B cell (primary cell): ENCODE measurements at regions not wholly inside any gene's neighbourhood (a gene's known extent, or its start where the extent isn't known, plus 50 kb on each side); places are given as distances from the start of the nearest gene placed in this dataset.

Experiments used
- ATAC-seq: fragments of 200-7000 bp; cut with Tn5 transposase; one replicate; pipeline ENCODE4 v1.10.0; 2021; ENCODE audit warnings: low read depth, mild to moderate bottlenecking, moderate number of reproducible peaks, moderate library complexity
- CTCF ChIA-PET: fragments of 350-600 bp; sonication (Branson Sonifier 250); formaldehyde crosslinking; loops from one replicate; lab custom pipeline; 2021; ENCODE audit warnings: antibody characterized with exemption, inconsistent platforms; lab: Charles Lee
- POLR2A ChIA-PET: fragments of 350-600 bp; sonication (Branson Sonifier 250); formaldehyde crosslinking; loops from one replicate; lab custom pipeline; 2021; ENCODE audit warnings: antibody characterized with exemption; lab: Charles Lee
- DNase-seq: peaks from one replicate; pipeline ENCODE4 v3.0.0; 2013
- H2AFZ ChIP-seq: 2 replicates; pipeline ENCODE4 v1.6.1; 2012; ENCODE audit warnings: mild to moderate bottlenecking, low read depth, low read length; ENCODE audit not compliant: insufficient read depth, poor library complexity, severe bottlenecking
- H3K27ac ChIP-seq, 2 donors: 1 replicate in 1 of 2; 2 replicates in 1 of 2; pipeline ENCODE4 v1.5.1; 2012 to 2013; ENCODE audit warnings: low read length in 2 of 2, mild to moderate bottlenecking in 2 of 2, moderate library complexity in 1 of 2
- H3K27me3 ChIP-seq, 4 experiments: fragments of 200-600 bp in 1 of 4; sonication (generic) in 1 of 4; replicated peaks in 1 of 4; 1 replicate in 2 of 4; 2 replicates in 2 of 4; pipeline versions ENCODE4 v1.6.1 to v1.7.0; 2013 to 2016; ENCODE audit warnings: low read length in 3 of 4, mild to moderate bottlenecking in 2 of 4, mixed read lengths in 1 of 4, moderate library complexity in 1 of 4; ENCODE audit not compliant: insufficient read depth in 4 of 4, control insufficient read depth in 3 of 4; ENCODE audit errors: control extremely low read depth in 1 of 4
- H3K36me3 ChIP-seq, 2 experiments: replicated peaks in 1 of 2; 1 replicate in 1 of 2; 2 replicates in 1 of 2; pipeline versions ENCODE4 v1.6.1 to v1.7.1; 2013; ENCODE audit warnings: low read length in 1 of 2; ENCODE audit not compliant: insufficient read depth in 2 of 2, control insufficient read depth in 1 of 2; ENCODE audit errors: control extremely low read depth in 1 of 2, extremely low read depth in 1 of 2
- H3K4me1 ChIP-seq, 2 donors: fragments of 200-600 bp in 1 of 2; sonication (generic) in 1 of 2; 1 replicate in 1 of 2; 2 replicates in 1 of 2; pipeline versions ENCODE4 v1.5.1 to v1.6.1; 2013 to 2017; ENCODE audit warnings: low read length in 2 of 2; ENCODE audit not compliant: control insufficient read depth in 2 of 2, insufficient read depth in 2 of 2
- H3K4me2 ChIP-seq: replicated peaks from 2 replicates; pipeline ENCODE3; 2012; ENCODE audit warnings: mild to moderate bottlenecking, low read depth, low read length; ENCODE audit not compliant: poor library complexity, severe bottlenecking
- H3K4me3 ChIP-seq, 5 experiments: fragments of 200-600 bp in 1 of 5; sonication (generic) in 1 of 5; 1 replicate in 3 of 5; 2 replicates in 2 of 5; pipeline versions ENCODE4 v1.5.1 to v1.7.0; 2011 to 2016; ENCODE audit warnings: low read length in 4 of 5, mild to moderate bottlenecking in 4 of 5, low read depth in 2 of 5, control low read depth in 1 of 5, moderate library complexity in 1 of 5; ENCODE audit not compliant: insufficient read depth in 1 of 5; ENCODE audit errors: control extremely low read depth in 1 of 5, extremely low read depth in 1 of 5
- H3K79me2 ChIP-seq: fragments of 200-600 bp; sonication (generic); one replicate; pipeline ENCODE4 v1.6.0; 2016; ENCODE audit warnings: low read length; ENCODE audit not compliant: control insufficient read depth, insufficient read depth
- H3K9ac ChIP-seq: fragments of 200-600 bp; sonication (generic); 2 replicates; pipeline ENCODE4 v1.6.1; 2017; ENCODE audit warnings: mild to moderate bottlenecking, low read length, moderate library complexity
- H3K9me3 ChIP-seq, 3 donors: one replicate each; pipeline versions ENCODE4 v1.6.1 to v1.7.1; 2013; ENCODE audit warnings: low read length in 2 of 3; ENCODE audit not compliant: control insufficient read depth in 2 of 3, insufficient read depth in 1 of 3; ENCODE audit errors: control extremely low read depth in 1 of 3
- H4K20me1 ChIP-seq: 2 replicates; pipeline ENCODE4 v1.6.0; 2012; ENCODE audit warnings: mild to moderate bottlenecking, low read length; ENCODE audit not compliant: insufficient read depth, control insufficient read depth, poor library complexity, severe bottlenecking
- H3K27ac Mint-ChIP-seq: one replicate; pipeline ENCODE4 v1.8.0; 2021; ENCODE audit warnings: mixed read lengths
- H3K27me3 Mint-ChIP-seq: one replicate; pipeline ENCODE4 v1.8.0; 2021; ENCODE audit warnings: mixed read lengths
- H3K4me1 Mint-ChIP-seq: one replicate; pipeline ENCODE4 v1.8.0; 2021; ENCODE audit warnings: mixed read lengths
- H3K4me3 Mint-ChIP-seq: one replicate; pipeline ENCODE4 v1.8.0; 2021; ENCODE audit warnings: mixed read lengths
- H3K9me3 Mint-ChIP-seq: one replicate; pipeline ENCODE4 v1.8.0; 2022; ENCODE audit warnings: mixed read lengths; ENCODE audit not compliant: insufficient read depth
- CTCF ChIP-seq: fragments of 200-600 bp; IDR thresholded peaks from one replicate; pipeline ENCODE4 v1.8.0; 2022; ENCODE audit warnings: antibody characterized with exemption, mild to moderate bottlenecking
- EZH2 ChIP-seq: IDR thresholded peaks from 2 replicates; pipeline ENCODE4 v1.6.1; 2012; ENCODE audit warnings: borderline replicate concordance, low read depth, mild to moderate bottlenecking, moderate library complexity, low read length; ENCODE audit not compliant: insufficient read depth, poor library complexity, severe bottlenecking
- WGBS: methylation state at CpG from one replicate; pipeline ENCODE4 v1.1.5; 2013; ENCODE audit warnings: missing lambda C conversion rate; ENCODE audit not compliant: insufficient coverage; 5-methylcytosine and 5-hydroxymethylcytosine counted together
- intact Hi-C: fragments of 100-400 bp; cut with micrococcal nuclease; formaldehyde crosslinking; loops from one replicate; pipeline ENCODE4 v1.10.0; 2022

GRCh38 chr6:82083646-82084045, 163.9 kb downstream of the IBTK start:
- Histone ChIP-seq H3K9ac (no peak overlapping the region), H4K20me1 (no peaks in the 10 kb centered on the region), H3K27me3 (no peaks in the 10 kb centered on the region), H3K36me3 (no peaks in the 10 kb centered on the region), H3K79me2 (no peaks in the 10 kb centered on the region), H2AFZ (no peak overlapping the region), H3K27ac (no peak overlapping the region), H3K4me1 (no peaks in the 10 kb centered on the region), H3K9me3 (no peaks in the 10 kb centered on the region), H3K4me2 (no peak overlapping the region), H3K4me3 (no peak overlapping the region)
- peaks cover 2% of the 10 kb centered on the region for H3K4me1 Mint-ChIP-seq
- no peaks in the 10 kb centered on the region for H3K9me3 Mint-ChIP-seq
- DNase-seq (no peak), ATAC-seq (no peak)
- H3K27me3 Mint-ChIP-seq = no peaks in the 10 kb centered on the region
- H3K27ac Mint-ChIP-seq = no peak overlapping the region
- intact Hi-C loops = no loop called here
- H3K4me3 Mint-ChIP-seq = no peak overlapping the region
- ChIA-PET POLR2A (no interaction called here), CTCF (no interaction called here)
- TF ChIP-seq EZH2 (no peak), CTCF (no peak)
- no CpG with 5 or more reads among the region's 1 CpG for WGBS

GRCh38 chr6:82080767-82081166, 166.8 kb downstream of the IBTK start:
- no CpG with 5 or more reads among the region's 1 CpG for WGBS
- CTCF ChIA-PET = no interaction called here

More at GRCh38 chr6:82080767-82081166, 166.8 kb downstream of the IBTK start:
- DNase-seq (no peak), ATAC-seq (no peak)
- no peak overlapping the region for H2AFZ ChIP-seq
- no peaks in the 10 kb centered on the region for H4K20me1 ChIP-seq
- TF ChIP-seq EZH2 = no peak
- TF ChIP-seq CTCF = no peak
- POLR2A ChIA-PET = no interaction called here
- no peak overlapping the region for H3K27ac ChIP-seq
- H3K27me3 ChIP-seq = no peaks in the 10 kb centered on the region
- H3K4me3 ChIP-seq = no peak overlapping the region
- H3K4me1 ChIP-seq = no peaks in the 10 kb centered on the region
- no peaks in the 10 kb centered on the region for H3K79me2 ChIP-seq
- Mint-ChIP-seq H3K27ac (no peak overlapping the region), H3K4me3 (no peak overlapping the region), H3K4me1 (peaks cover 2% of the 10 kb centered on the region), H3K9me3 (no peaks in the 10 kb centered on the region), H3K27me3 (no peaks in the 10 kb centered on the region)
- H3K9me3 ChIP-seq = no peaks in the 10 kb centered on the region
- intact Hi-C loops = no loop called here
- no peak overlapping the region for H3K4me2 ChIP-seq
- no peaks in the 10 kb centered on the region for H3K36me3 ChIP-seq
- no peak overlapping the region for H3K9ac ChIP-seq
